ENCODE measurements at regions not wholly inside any gene's neighbourhood (a gene's known extent, or its start where the extent isn't known, plus 50 kb on each side); places are given as distances from the start of the nearest gene placed in this dataset.
"Not testable (repeated sequence)": the region's sequence is repeated elsewhere in the genome, so short reads cannot be mapped to it uniquely, and the experiment has no call there.

- no peak for DNase-seq (ENCODE audit: low read depth)
- no peak for TF ChIP-seq CTCF (IDR thresholded peaks at IDR 0.05; ENCODE audit: control insufficient read depth, extremely low read depth, insufficient read depth)
Measured at GRCh38 chr21:15211491-15212133, 146.8 kb upstream of the NRIP1 start.

GRCh38 chr21:15212206-15212605, 147.4 kb upstream of the NRIP1 start:
- no peak for TF ChIP-seq CTCF (IDR thresholded peaks at IDR 0.05; ENCODE audit: control insufficient read depth, extremely low read depth, insufficient read depth)
- no peak overlapping the region for H3K4me3 ChIP-seq (ENCODE audit: low read depth, low read length)
- DNase-seq (ENCODE audit: low read depth): no peak

More at GRCh38 chr21:15211491-15212133, 146.8 kb upstream of the NRIP1 start:
- H3K4me3 ChIP-seq (ENCODE audit: low read depth, low read length): no peak overlapping the region

- not testable (repeated sequence) for DNase-seq (ENCODE audit: low read depth); H3K4me3 ChIP-seq (ENCODE audit: low read depth, low read length)
Measured at GRCh38 chr21:15218476-15218875, 153.7 kb upstream of the NRIP1 start.

GRCh38 chr21:15219039-15219438, 154.2 kb upstream of the NRIP1 start:
- H3K4me3 ChIP-seq (ENCODE audit: low read depth, low read length): no peak overlapping the region
- no peak for DNase-seq (ENCODE audit: low read depth)
- TF ChIP-seq CTCF (IDR thresholded peaks at IDR 0.05; ENCODE audit: control insufficient read depth, extremely low read depth, insufficient read depth): no peak

GRCh38 chr21:15219894-15220293, 155.1 kb upstream of the NRIP1 start:
- no peak overlapping the region for H3K4me3 ChIP-seq (ENCODE audit: low read depth, low read length)
- no peak for DNase-seq (ENCODE audit: low read depth)
- TF ChIP-seq CTCF (IDR thresholded peaks at IDR 0.05; ENCODE audit: control insufficient read depth, extremely low read depth, insufficient read depth): no peak

GRCh38 chr21:15221799-15222386, 157.1 kb upstream of the NRIP1 start:
- H3K4me3 ChIP-seq (ENCODE audit: low read depth, low read length): no peak overlapping the region
- DNase-seq (ENCODE audit: low read depth): no peak
- TF ChIP-seq CTCF (IDR thresholded peaks at IDR 0.05; ENCODE audit: control insufficient read depth, extremely low read depth, insufficient read depth): no peak

GRCh38 chr21:15222707-15223106, 157.9 kb upstream of the NRIP1 start:
- DNase-seq (ENCODE audit: low read depth): no peak
- H3K4me3 ChIP-seq (ENCODE audit: low read depth, low read length): no peak overlapping the region
- TF ChIP-seq CTCF (IDR thresholded peaks at IDR 0.05; ENCODE audit: control insufficient read depth, extremely low read depth, insufficient read depth): no peak
